HCT116 (cell line): ENCODE measurements at regions not wholly inside any gene's neighbourhood (a gene's known extent, or its start where the extent isn't known, plus 50 kb on each side); places are given as distances from the start of the nearest gene placed in this dataset.

ENCODE experiments used
- ATAC-seq: fragments of 200-7000 bp; cut with Tn5 transposase; 2 replicates; pipeline ENCODE4 v1.9.1; 2020; ENCODE audit warnings: mild to moderate bottlenecking, moderate library complexity
- BruUV-seq: library from RNA; stranded (reverse); fragments of 400-500 nt; replicated peaks from 2 replicates; lab custom pipeline; 2021; lab: Mats Ljungman, UMichigan
- CTCF ChIA-PET: fragments of 300-600 bp; sonication (Branson Sonifier 250); formaldehyde crosslinking; loops from one replicate; lab custom pipeline; 2021; ENCODE audit warnings: antibody characterized with exemption; lab: Charles Lee
- POLR2A ChIA-PET: fragments of 300-600, 350-600 bp; sonication (Branson Sonifier 250); formaldehyde crosslinking; loops from one replicate; lab custom pipeline; 2021; ENCODE audit warnings: antibody characterized with exemption; lab: Charles Lee
- RAD21 ChIA-PET, 2 experiments: fragments of 300-600 bp; sonication (Branson Sonifier 250); formaldehyde crosslinking; loops; one replicate each; lab custom pipeline; 2023; ENCODE audit warnings: low total read pairs in 2 of 2; ENCODE audit not compliant: uncharacterized antibody in 2 of 2, unreplicated experiment in 2 of 2, low non-redundant PET in 1 of 2; lab: Charles Lee
- DNase-seq: peaks from one replicate; pipeline ENCODE4 v3.0.0-alpha.2; 2010; ENCODE audit warnings: low read depth, low spot score
- H2AFZ ChIP-seq: fragments of 200-600 bp; shearing (Covaris generic), sonication (generic); 2 replicates; pipeline ENCODE4 v1.6.1; 2017; ENCODE audit warnings: low read depth, mixed run types, mixed read lengths, antibody characterized with exemption, low read length; ENCODE audit not compliant: poor library complexity, severe bottlenecking
- H3K27ac ChIP-seq: 2 replicates; pipeline ENCODE4 v1.5.1; 2012; ENCODE audit warnings: low read depth, low read length
- H3K27me3 ChIP-seq: fragments of 200-600 bp; sonication (generic); 2 replicates; pipeline ENCODE4 v1.6.1; 2016; ENCODE audit warnings: mixed run types, low read length, mixed read lengths; ENCODE audit not compliant: insufficient read depth
- H3K36me3 ChIP-seq, 2 experiments: fragments of 200-500 bp in 1 of 2; fragments of 200-600 bp in 1 of 2; sonication (Bioruptor generic) in 1 of 2; sonication (generic) in 1 of 2; 2 replicates each; pipeline versions ENCODE4 v1.5.1 to v1.6.1; 2014 to 2016; ENCODE audit warnings: low read length in 2 of 2, inconsistent platforms in 1 of 2, mixed read lengths in 1 of 2, mixed run types in 1 of 2; ENCODE audit not compliant: insufficient read depth in 2 of 2, control insufficient read depth in 1 of 2
- H3K4me1 ChIP-seq, 2 experiments: fragments of 200-600 bp in 1 of 2; sonication (generic) in 1 of 2; 2 replicates each; pipeline versions ENCODE4 v1.5.1 to v1.6.1; 2012 to 2017; ENCODE audit warnings: low read length in 2 of 2, inconsistent platforms in 1 of 2, mild to moderate bottlenecking in 1 of 2, mixed read lengths in 1 of 2, mixed run types in 1 of 2, moderate library complexity in 1 of 2; ENCODE audit not compliant: insufficient read depth in 2 of 2, control insufficient read depth in 1 of 2
- H3K4me2 ChIP-seq: fragments of 200-600 bp; sonication (generic); 2 replicates; pipeline ENCODE4 v1.6.1; 2017; ENCODE audit warnings: mixed run types, low read length, mixed read lengths
- H3K4me3 ChIP-seq, 2 experiments: fragments of 200-600 bp in 1 of 2; sonication (generic) in 1 of 2; replicated peaks in 1 of 2; 2 replicates each; pipeline ENCODE4 v1.5.1; 2011 to 2016; ENCODE audit warnings: low read length in 2 of 2, control low read depth in 1 of 2, low read depth in 1 of 2, mild to moderate bottlenecking in 1 of 2, mixed read lengths in 1 of 2, mixed run types in 1 of 2
- H3K79me2 ChIP-seq: fragments of 200-600 bp; sonication (generic); 2 replicates; pipeline ENCODE4 v1.6.1; 2017; ENCODE audit warnings: mild to moderate bottlenecking, mixed run types, low read length, moderate library complexity, mixed read lengths; ENCODE audit not compliant: insufficient read depth
- H3K9ac ChIP-seq: fragments of 200-600 bp; sonication (generic); 2 replicates; pipeline ENCODE4 v1.6.1; 2016; ENCODE audit warnings: low read length, mixed read lengths
- H3K9me2 ChIP-seq: fragments of 200-600 bp; sonication (generic), shearing (Covaris generic); 2 replicates; pipeline ENCODE4 v1.6.1; 2017; ENCODE audit warnings: mixed run types, mild to moderate bottlenecking, moderate library complexity; ENCODE audit not compliant: insufficient read depth
- H3K9me3 ChIP-seq, 2 experiments: fragments of 200-500 bp in 1 of 2; fragments of 200-600 bp in 1 of 2; sonication (Bioruptor generic) in 1 of 2; sonication (generic) in 1 of 2; 2 replicates each; pipeline ENCODE4 v1.6.1; 2014 to 2017; ENCODE audit warnings: low read length in 2 of 2, mixed read lengths in 2 of 2, inconsistent platforms in 1 of 2, low read depth in 1 of 2, mild to moderate bottlenecking in 1 of 2, mixed run types in 1 of 2, moderate library complexity in 1 of 2; ENCODE audit not compliant: control insufficient read depth in 1 of 2, insufficient read depth in 1 of 2
- H4K20me1 ChIP-seq: fragments of 200-600 bp; sonication (generic), shearing (Covaris generic); 2 replicates; pipeline ENCODE4 v1.6.1; 2017; ENCODE audit warnings: mixed run types, mild to moderate bottlenecking, moderate library complexity; ENCODE audit not compliant: insufficient read depth
- CEBPB ChIP-seq: IDR thresholded peaks from 2 replicates; pipeline ENCODE4 v1.6.1; 2012; ENCODE audit warnings: low read depth
- CTCF ChIP-seq, 3 experiments: fragments of 200-600 bp in 1 of 3; sonication (generic) in 1 of 3; IDR thresholded peaks in 2 of 3; conservative IDR thresholded peaks in 1 of 3; 2 replicates each; pipeline ENCODE4 v1.5.1; 2012 to 2017; ENCODE audit warnings: low read depth in 2 of 3, low read length in 2 of 3, antibody characterized with exemption in 1 of 3, borderline replicate concordance in 1 of 3, control low read depth in 1 of 3, mild to moderate bottlenecking in 1 of 3, mixed read lengths in 1 of 3, mixed run types in 1 of 3, moderate library complexity in 1 of 3; ENCODE audit not compliant: insufficient read depth in 1 of 3
- EGR1 ChIP-seq: IDR thresholded peaks from 2 replicates; pipeline ENCODE4 v1.6.1; 2012; ENCODE audit warnings: low read depth
- ELF1 ChIP-seq: IDR thresholded peaks from 2 replicates; pipeline ENCODE4 v1.6.1; 2012; ENCODE audit warnings: low read depth, borderline replicate concordance
- FOSL1 ChIP-seq: IDR thresholded peaks from 2 replicates; pipeline ENCODE4 v1.6.1; 2012; ENCODE audit warnings: low read depth
- POLR2A ChIP-seq: IDR thresholded peaks from 2 replicates; pipeline ENCODE4 v1.7.0; 2011; ENCODE audit warnings: borderline replicate concordance; ENCODE audit not compliant: insufficient read depth, insufficient read length; ENCODE audit errors: extremely low read depth
- POLR2AphosphoS5 ChIP-seq: IDR thresholded peaks from 2 replicates; pipeline ENCODE4 v1.6.1; 2011; ENCODE audit warnings: mild to moderate bottlenecking, low read depth, low read length, moderate library complexity
- RAD21 ChIP-seq: IDR thresholded peaks from 2 replicates; pipeline ENCODE4 v1.6.1; 2012; ENCODE audit warnings: low read depth, mild to moderate bottlenecking
- SIN3A ChIP-seq: IDR thresholded peaks from 2 replicates; pipeline ENCODE4 v1.6.1; 2012; ENCODE audit warnings: low read depth
- SRF ChIP-seq: IDR thresholded peaks from 2 replicates; pipeline ENCODE4 v1.6.1; 2012; ENCODE audit warnings: low read depth
- ZBTB33 ChIP-seq: IDR thresholded peaks from 2 replicates; pipeline ENCODE4 v1.6.1; 2011; ENCODE audit warnings: mild to moderate bottlenecking, low read length, moderate library complexity; ENCODE audit not compliant: insufficient replicate concordance; ENCODE audit errors: extremely low read depth
- ZFX ChIP-seq: fragments of 450-650 bp; IDR thresholded peaks from 2 replicates; pipeline ENCODE4 v1.6.1; 2017
- ZNF274 ChIP-seq: fragments of 200-500 bp; sonication (Bioruptor generic); IDR thresholded peaks from 2 replicates; pipeline ENCODE4 v1.6.1; 2014; ENCODE audit warnings: mild to moderate bottlenecking, low read depth, low read length, inconsistent platforms
- intact Hi-C: fragments of 100-400 bp; cut with micrococcal nuclease; formaldehyde crosslinking; loops from 2 replicates; pipeline ENCODE4 v1.10.0; 2022
- TF ChIP-seq, protein P1 (sequence below): IDR thresholded peaks from 2 replicates; pipeline ENCODE4 v1.6.1; 2012
- TF ChIP-seq, protein P2 (sequence below): IDR thresholded peaks from 2 replicates; pipeline ENCODE4 v1.6.1; 2012

- H3K4me2 ChIP-seq: no peak overlapping the region
- no peaks in the 10 kb centered on the region for H4K20me1 ChIP-seq
- no peaks in the 10 kb centered on the region for H3K36me3 ChIP-seq
- H3K4me1 ChIP-seq: peaks cover 0 to 4% of the 10 kb centered on the region in 2 experiments; a peak in 1 of 4 replicates
- RAD21 ChIA-PET: no interaction called here
- H3K9me3 ChIP-seq: no peaks in the 10 kb centered on the region
- no peak overlapping the region for H2AFZ ChIP-seq
- H3K9me2 ChIP-seq: no peaks in the 10 kb centered on the region
- no peak overlapping the region for H3K27ac ChIP-seq
- no peak for ATAC-seq
- H3K79me2 ChIP-seq: no peaks in the 10 kb centered on the region
- H3K27me3 ChIP-seq: no peaks in the 10 kb centered on the region
- BruUV-seq: no TSS peak
- no peak for DNase-seq
- intact Hi-C loops: no loop called here
- TF ChIP-seq CTCF (IDR thresholded peaks at IDR 0.05 in 2 of 3, conservative IDR thresholded peaks at IDR 0.05 in 1 of 3; ENCODE audit: borderline replicate concordance in 1 of 3, insufficient read depth in 1 of 3, low read depth in 2 of 3, low read length in 2 of 3): no peak
- POLR2A ChIA-PET: no interaction called here
- H3K4me3 ChIP-seq: no peak overlapping the region
- CTCF ChIA-PET: no interaction called here
- H3K9ac ChIP-seq: no peak overlapping the region
These were observed 350.9 kb downstream of the S1PR1 start for GRCh38 chr1:101587741-101588140.

GRCh38 chr1:101588677-101589076, 351.9 kb downstream of the S1PR1 start:
- Histone ChIP-seq H2AFZ (no peak overlapping the region), H3K27ac (no peak overlapping the region), H3K4me1 (peaks cover 0 to 4% of the 10 kb centered on the region in 2 experiments; a peak in 1 of 4 replicates), H3K79me2 (no peaks in the 10 kb centered on the region), H3K27me3 (no peaks in the 10 kb centered on the region), H4K20me1 (no peaks in the 10 kb centered on the region), H3K9me2 (no peaks in the 10 kb centered on the region), H3K9me3 (no peaks in the 10 kb centered on the region), H3K9ac (no peak overlapping the region), H3K36me3 (no peaks in the 10 kb centered on the region), H3K4me2 (no peak overlapping the region), H3K4me3 (no peak overlapping the region)
- intact Hi-C loops: no loop called here
- no TSS peak for BruUV-seq
- ChIA-PET POLR2A (no interaction called here), CTCF (no interaction called here), RAD21 (no interaction called here)
- DNase-seq (no peak), ATAC-seq (no peak)
- TF ChIP-seq ZNF274 (no peak), POLR2A (no peak), CEBPB (no peak), EGR1 (no peak), CTCF (IDR thresholded peaks at IDR 0.05 in 2 of 3, conservative IDR thresholded peaks at IDR 0.05 in 1 of 3; ENCODE audit: borderline replicate concordance in 1 of 3, insufficient read depth in 1 of 3, low read depth in 2 of 3, low read length in 2 of 3) (no peak), POLR2AphosphoS5 (no peak), ZBTB33 (no peak), SRF (no peak), RAD21 (no peak), SIN3A (no peak), FOSL1 (no peak), ZFX (no peak), ELF1 (no peak)
- TF ChIP-seq, protein P1, sequence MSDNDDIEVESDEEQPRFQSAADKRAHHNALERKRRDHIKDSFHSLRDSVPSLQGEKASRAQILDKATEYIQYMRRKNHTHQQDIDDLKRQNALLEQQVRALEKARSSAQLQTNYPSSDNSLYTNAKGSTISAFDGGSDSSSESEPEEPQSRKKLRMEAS: no peak
- TF ChIP-seq, protein P2, sequence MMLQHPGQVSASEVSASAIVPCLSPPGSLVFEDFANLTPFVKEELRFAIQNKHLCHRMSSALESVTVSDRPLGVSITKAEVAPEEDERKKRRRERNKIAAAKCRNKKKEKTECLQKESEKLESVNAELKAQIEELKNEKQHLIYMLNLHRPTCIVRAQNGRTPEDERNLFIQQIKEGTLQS: no peak
